Testis (tissue), 2 donors: ENCODE measurements at regions not wholly inside any gene's neighbourhood (a gene's known extent, or its start where the extent isn't known, plus 50 kb on each side); places are given as distances from the start of the nearest gene placed in this dataset.

Experiments used
- CTCF ChIP-seq, 3 experiments: fragments of 450-650 bp in 2 of 3; fragments of 200-600 bp in 1 of 3; sonication (generic) in 1 of 3; IDR thresholded peaks; one replicate each; pipeline ENCODE4 v1.5.1; 2016 to 2019; ENCODE audit warnings: antibody characterized with exemption in 3 of 3, mild to moderate bottlenecking in 2 of 3, moderate library complexity in 1 of 3
- POLR2A ChIP-seq: fragments of 450-650 bp; IDR thresholded peaks from one replicate; pipeline ENCODE4 v1.6.1; 2017; ENCODE audit warnings: antibody characterized with exemption, mild to moderate bottlenecking, moderate library complexity

GRCh38 chr7:69190025-69190424, 408.2 kb upstream of the AUTS2 start:
- TF ChIP-seq CTCF (IDR thresholded peaks at IDR 0.05) (no peak), POLR2A (no peak)
